IMR-90 (cell line): ENCODE measurements at regions not wholly inside any gene's neighbourhood (a gene's known extent, or its start where the extent isn't known, plus 50 kb on each side); places are given as distances from the start of the nearest gene placed in this dataset.

Experiments used
- ATAC-seq: fragments of 200-7000 bp; cut with Tn5 transposase; 2 replicates; pipeline ENCODE4 v1.9.1; 2020; ENCODE audit warnings: low read depth, mild to moderate bottlenecking, moderate library complexity
- BruUV-seq: library from RNA; stranded (reverse); fragments of 400-500 nt; replicated peaks from 2 replicates; lab custom pipeline; 2021; lab: Mats Ljungman, UMichigan
- CTCF ChIA-PET: fragments of 300-600 bp; formaldehyde crosslinking; extraction: SDS; loops from one replicate; lab custom pipeline; 2021; ENCODE audit warnings: antibody characterized with exemption; lab: Yijun Ruan, JAX
- POLR2A ChIA-PET: fragments of 300-600 bp; sonication (Branson Sonifier 250); formaldehyde crosslinking; loops from one replicate; lab custom pipeline; 2022; ENCODE audit warnings: antibody characterized with exemption; ENCODE audit not compliant: unreplicated experiment; lab: Charles Lee
- DNase-seq: peaks from one replicate; pipeline ENCODE4 v3.0.0; 2013
- H2AFZ ChIP-seq: replicated peaks from 2 replicates; pipeline ENCODE3; 2013; ENCODE audit warnings: low read length, mild to moderate bottlenecking; ENCODE audit not compliant: poor library complexity
- H2AK5ac ChIP-seq: 2 replicates; pipeline ENCODE4 v1.6.1; 2013; ENCODE audit warnings: low read depth, low read length, inconsistent platforms
- H2AK9ac ChIP-seq: replicated peaks from 2 replicates; pipeline ENCODE3; 2013; ENCODE audit warnings: mild to moderate bottlenecking, low read depth, low read length, moderate library complexity; ENCODE audit not compliant: poor library complexity
- H2BK120ac ChIP-seq: 2 replicates; pipeline ENCODE4 v1.6.1; 2013; ENCODE audit warnings: low read depth, low read length, inconsistent platforms
- H2BK15ac ChIP-seq: 3 replicates; pipeline ENCODE4 v1.6.1; 2013; ENCODE audit warnings: low read depth, low read length, inconsistent platforms
- H2BK20ac ChIP-seq: 2 replicates; pipeline ENCODE4 v1.6.1; 2013; ENCODE audit warnings: low read depth, mild to moderate bottlenecking, inconsistent platforms, low read length, moderate library complexity
- H2BK5ac ChIP-seq: 2 replicates; pipeline ENCODE4 v1.6.1; 2013; ENCODE audit warnings: mild to moderate bottlenecking, low read depth, low read length, inconsistent platforms; ENCODE audit not compliant: poor library complexity, severe bottlenecking
- H3K14ac ChIP-seq: replicated peaks from 2 replicates; pipeline ENCODE4 v1.6.1; 2013; ENCODE audit warnings: low read depth, low read length, inconsistent platforms
- H3K18ac ChIP-seq: 2 replicates; pipeline ENCODE4 v1.6.1; 2013; ENCODE audit warnings: low read depth, low read length, control low read depth
- H3K23ac ChIP-seq: 2 replicates; pipeline ENCODE4 v1.6.1; 2013; ENCODE audit warnings: low read depth, low read length, inconsistent platforms
- H3K27ac ChIP-seq: 2 replicates; pipeline ENCODE4 v1.5.1; 2013; ENCODE audit warnings: mild to moderate bottlenecking, control low read depth, low read length; ENCODE audit not compliant: insufficient read depth
- H3K27me3 ChIP-seq: 2 replicates; pipeline ENCODE4 v1.6.1; 2013; ENCODE audit warnings: low read length; ENCODE audit not compliant: control insufficient read depth, insufficient read depth
- H3K36me3 ChIP-seq: 2 replicates; pipeline ENCODE4 v1.6.1; 2013; ENCODE audit warnings: low read length, mixed read lengths; ENCODE audit not compliant: control insufficient read depth, insufficient read depth
- H3K4ac ChIP-seq: 2 replicates; pipeline ENCODE4 v1.6.1; 2013; ENCODE audit warnings: low read depth, low read length, inconsistent platforms
- H3K4me1 ChIP-seq: 2 replicates; pipeline ENCODE4 v1.6.1; 2013; ENCODE audit warnings: low read length, mixed read lengths; ENCODE audit not compliant: control insufficient read depth, insufficient read depth
- H3K4me2 ChIP-seq: 2 replicates; pipeline ENCODE4 v1.6.1; 2013; ENCODE audit warnings: low read depth, mild to moderate bottlenecking, control low read depth, low read length, moderate library complexity
- H3K4me3 ChIP-seq: 2 replicates; pipeline ENCODE4 v1.5.1; 2013; ENCODE audit warnings: low read depth, mild to moderate bottlenecking, control low read depth, low read length, moderate library complexity; ENCODE audit not compliant: insufficient read depth
- H3K56ac ChIP-seq: 2 replicates; pipeline ENCODE4 v1.6.1; 2013; ENCODE audit warnings: low read length, inconsistent platforms; ENCODE audit not compliant: insufficient read depth; ENCODE audit errors: extremely low read depth
- H3K79me1 ChIP-seq, 2 experiments: 2 replicates each; pipeline ENCODE4 v1.6.1; 2013; ENCODE audit warnings: low read length in 2 of 2, inconsistent platforms in 1 of 2, low read depth in 1 of 2
- H3K9ac ChIP-seq: 2 replicates; pipeline ENCODE4 v1.6.1; 2013; ENCODE audit warnings: low read depth, low read length, control low read depth
- H3K9me1 ChIP-seq: 2 replicates; pipeline ENCODE4 v1.6.1; 2013; ENCODE audit warnings: low read length, inconsistent platforms; ENCODE audit not compliant: insufficient read depth
- H3K9me3 ChIP-seq: 2 replicates; pipeline ENCODE4 v1.6.1; 2013; ENCODE audit warnings: low read length; ENCODE audit not compliant: control insufficient read depth, insufficient read depth
- H4K20me1 ChIP-seq: 2 replicates; pipeline ENCODE4 v1.6.1; 2013; ENCODE audit warnings: low read length, inconsistent platforms; ENCODE audit not compliant: insufficient read depth
- H4K5ac ChIP-seq: 2 replicates; pipeline ENCODE4 v1.6.1; 2013; ENCODE audit warnings: mild to moderate bottlenecking, low read depth, low read length, control low read depth
- H4K8ac ChIP-seq, 2 experiments: 2 replicates each; pipeline ENCODE4 v1.6.1; 2013; ENCODE audit warnings: low read depth in 2 of 2, low read length in 2 of 2, control low read depth in 1 of 2, inconsistent platforms in 1 of 2
- H4K91ac ChIP-seq: 2 replicates; pipeline ENCODE4 v1.6.1; 2013; ENCODE audit warnings: low read depth, low read length, inconsistent platforms; ENCODE audit not compliant: insufficient read depth
- CEBPB ChIP-seq: IDR thresholded peaks from 2 replicates; pipeline ENCODE4 v1.6.1; 2012; ENCODE audit warnings: low read depth, low read length, improper control_type of control experiment
- CHD1 ChIP-seq: IDR thresholded peaks from 2 replicates; pipeline ENCODE4 v1.6.1; 2012; ENCODE audit warnings: low read depth, low read length, improper control_type of control experiment
- FOS ChIP-seq: fragments of 150-350 bp; IDR thresholded peaks from 2 replicates; pipeline ENCODE4 v1.6.1; 2016; ENCODE audit warnings: low read depth, low read length
- SMC3 ChIP-seq: fragments of 150-350 bp; IDR thresholded peaks from 2 replicates; pipeline ENCODE4 v1.6.1; 2016; ENCODE audit warnings: low read depth, mild to moderate bottlenecking, antibody characterized with exemption, low read length, moderate library complexity
- WGBS, 2 experiments: methylation state at CpG; one replicate each; pipeline versions ENCODE4 v1.1.5 to v1.1.7; 2013; ENCODE audit warnings: missing lambda C conversion rate in 2 of 2; ENCODE audit not compliant: insufficient read length in 1 of 2; ENCODE audit errors: extremely low coverage in 2 of 2; 5-methylcytosine and 5-hydroxymethylcytosine counted together
- dilution Hi-C: fragments of 300-500 bp; cut with HindIII; formaldehyde crosslinking; loops from one replicate; pipeline ENCODE4 v1.14.3; 2018; ENCODE audit warnings: low sequenced_read_pairs; ENCODE audit not compliant: unreplicated experiment
- in situ Hi-C: fragments of 300-500 bp; cut with MboI; formaldehyde crosslinking; loops from 3 replicates; pipeline ENCODE4 v1.14.3; 2019; ENCODE audit warnings: low sequenced_read_pairs, inconsistent platforms, mixed read lengths
- intact Hi-C: fragments of 100-400 bp; cut with micrococcal nuclease; formaldehyde crosslinking; loops from 2 replicates; pipeline ENCODE4 v1.10.0; 2022

DNA sequence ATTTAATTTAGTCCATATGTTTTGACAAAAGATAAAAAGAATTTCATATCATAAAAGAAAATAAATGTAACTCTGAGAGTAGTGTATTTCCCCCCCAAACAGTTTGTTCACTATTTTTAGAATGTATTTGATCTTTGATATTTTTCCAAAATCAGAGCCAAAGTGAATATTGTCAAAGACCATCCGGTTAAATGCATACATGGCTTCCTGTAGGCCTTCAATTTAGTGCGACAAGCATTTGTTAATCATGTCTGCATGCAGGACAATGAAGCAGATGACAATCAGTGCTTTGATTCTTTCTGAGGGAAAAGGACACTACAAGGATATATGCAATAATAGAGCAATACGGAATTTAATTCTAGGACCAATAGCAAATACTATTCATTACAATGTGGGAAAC, 79.8 kb downstream of the ACTBL2 start:
- Histone ChIP-seq H2BK20ac (no peak overlapping the region), H3K4me3 (no peak overlapping the region), H2BK15ac (no peak overlapping the region), H2AK9ac (no peak overlapping the region), H3K23ac (no peak overlapping the region), H2AFZ (no peak overlapping the region), H3K79me1 (no peaks in the 10 kb centered on the region), H3K27ac (no peak overlapping the region), H2BK5ac (no peak overlapping the region), H3K9ac (no peak overlapping the region), H3K27me3 (no peaks in the 10 kb centered on the region), H4K20me1 (no peaks in the 10 kb centered on the region), H4K8ac (no peak overlapping the region), H3K14ac (no peak overlapping the region), H3K56ac (no peak overlapping the region), H3K4ac (no peak overlapping the region), H3K9me1 (no peaks in the 10 kb centered on the region), H4K5ac (no peak overlapping the region), H2AK5ac (no peak overlapping the region), H3K36me3 (no peaks in the 10 kb centered on the region), H3K4me1 (peaks cover 2% of the 10 kb centered on the region; the same call in 1 of the 2 replicates), H2BK120ac (no peak overlapping the region), H3K9me3 (no peaks in the 10 kb centered on the region), H3K4me2 (no peak overlapping the region), H4K91ac (no peak overlapping the region), H3K18ac (no peak overlapping the region)
- dilution Hi-C loops (no loop called here), intact Hi-C loops (no loop called here), in situ Hi-C loops (loop anchor here (25.0 kb wide), 1 partner anchor 1060 kb away; the partner anchor contains the start of gene PLK2)
- DNase-seq (no peak), ATAC-seq (no peak)
- ChIA-PET POLR2A (no interaction called here), CTCF (no interaction called here)
- TF ChIP-seq CEBPB (no peak), CHD1 (no peak), SMC3 (no peak), FOS (no peak)
- no CpG with 5 or more reads among the region's 3 CpGs for WGBS, 2 experiments
- no TSS peak for BruUV-seq
